Neural crest cell (in vitro differentiated cells): ENCODE measurements at regions not wholly inside any gene's neighbourhood (a gene's known extent, or its start where the extent isn't known, plus 50 kb on each side); places are given as distances from the start of the nearest gene placed in this dataset.

ENCODE experiments used
- DNase-seq: peaks from one replicate; pipeline ENCODE4 v3.0.0; 2021; ENCODE audit warnings: low read depth, mixed read lengths, low spot score
- H3K27ac Mint-ChIP-seq: one replicate; pipeline ENCODE4 v1.8.0; 2021; ENCODE audit warnings: mild to moderate bottlenecking, mixed read lengths; ENCODE audit not compliant: unreplicated experiment
- H3K27me3 Mint-ChIP-seq: 2 replicates; pipeline ENCODE4 v1.8.0; 2021; ENCODE audit warnings: low read depth, mild to moderate bottlenecking, mixed read lengths
- H3K36me3 Mint-ChIP-seq: 2 replicates; pipeline ENCODE4 v1.8.0; 2021; ENCODE audit warnings: low read depth, mild to moderate bottlenecking, mixed read lengths
- H3K4me1 Mint-ChIP-seq: 2 replicates; pipeline ENCODE4 v1.8.0; 2021; ENCODE audit warnings: mixed read lengths
- H3K4me3 Mint-ChIP-seq: one replicate; pipeline ENCODE4 v1.8.0; 2021; ENCODE audit warnings: mild to moderate bottlenecking, mixed read lengths
- H3K9me3 Mint-ChIP-seq: 2 replicates; pipeline ENCODE4 v1.8.0; 2021; ENCODE audit warnings: mixed read lengths
- CTCF ChIP-seq: fragments of 200-600 bp; sonication (generic); conservative IDR thresholded peaks from 2 replicates; pipeline ENCODE4 v1.5.0; 2021; ENCODE audit warnings: antibody characterized with exemption, mild to moderate bottlenecking

GRCh38 chr16:87025676-87026075 is 291.5 kb downstream of the C16orf95 start:
- Mint-ChIP-seq H3K9me3 (no peaks in the 10 kb centered on the region), H3K27me3 (no peaks in the 10 kb centered on the region), H3K36me3 (no peaks in the 10 kb centered on the region), H3K4me1 (no peaks in the 10 kb centered on the region), H3K4me3 (no peak overlapping the region), H3K27ac (no peak overlapping the region)
- TF ChIP-seq CTCF: no peak
- no peak for DNase-seq

GRCh38 chr16:87027056-87027616 is 290.1 kb downstream of the C16orf95 start:
- TF ChIP-seq CTCF: no peak
- H3K36me3 Mint-ChIP-seq: no peaks in the 10 kb centered on the region
- H3K9me3 Mint-ChIP-seq: no peaks in the 10 kb centered on the region
- peak overlapping the region; percentile 13 for H3K27ac Mint-ChIP-seq
- H3K4me1 Mint-ChIP-seq: no peaks in the 10 kb centered on the region
- H3K27me3 Mint-ChIP-seq: no peaks in the 10 kb centered on the region
- no peak overlapping the region for H3K4me3 Mint-ChIP-seq
- no peak for DNase-seq

GRCh38 chr16:87028481-87029320 is 288.5 kb downstream of the C16orf95 start:
- Mint-ChIP-seq H3K4me1 (no peaks in the 10 kb centered on the region), H3K36me3 (no peaks in the 10 kb centered on the region), H3K4me3 (no peak overlapping the region), H3K27ac (no peak overlapping the region), H3K27me3 (no peaks in the 10 kb centered on the region), H3K9me3 (no peaks in the 10 kb centered on the region)
- no peak for TF ChIP-seq CTCF
- no peak for DNase-seq

GRCh38 chr16:87032554-87032953 is 284.6 kb downstream of the C16orf95 start:
- Mint-ChIP-seq H3K9me3 (no peaks in the 10 kb centered on the region), H3K4me3 (no peak overlapping the region), H3K27ac (no peak overlapping the region), H3K36me3 (no peaks in the 10 kb centered on the region), H3K4me1 (peaks cover 4% of the 10 kb centered on the region), H3K27me3 (no peaks in the 10 kb centered on the region)
- no peak for DNase-seq
- no peak for TF ChIP-seq CTCF

- H3K27me3 Mint-ChIP-seq: no peaks in the 10 kb centered on the region
- H3K4me3 Mint-ChIP-seq: no peak overlapping the region
- TF ChIP-seq CTCF: no peak
Observed at GRCh38 chr16:87033021-87033471, 284.1 kb downstream of the C16orf95 start.

More at GRCh38 chr16:87033021-87033471, 284.1 kb downstream of the C16orf95 start:
- Mint-ChIP-seq H3K36me3 (no peaks in the 10 kb centered on the region), H3K27ac (no peak overlapping the region), H3K9me3 (no peaks in the 10 kb centered on the region), H3K4me1 (peaks cover 4% of the 10 kb centered on the region)
- no peak for DNase-seq
